HG03095 (cell line): ENCODE measurements at regions not wholly inside any gene's neighbourhood (a gene's known extent, or its start where the extent isn't known, plus 50 kb on each side); places are given as distances from the start of the nearest gene placed in this dataset.
"Not testable (repeated sequence)": the region's sequence is repeated elsewhere in the genome, so short reads cannot be mapped to it uniquely, and the experiment has no call there.

ENCODE experiments used
- ATAC-seq: cut with Tn5 transposase; IDR thresholded peaks from one replicate; pipeline ENCODE4 v1.9.1; 2021; ENCODE audit warnings: moderate library complexity; ENCODE audit not compliant: unreplicated experiment

DNA sequence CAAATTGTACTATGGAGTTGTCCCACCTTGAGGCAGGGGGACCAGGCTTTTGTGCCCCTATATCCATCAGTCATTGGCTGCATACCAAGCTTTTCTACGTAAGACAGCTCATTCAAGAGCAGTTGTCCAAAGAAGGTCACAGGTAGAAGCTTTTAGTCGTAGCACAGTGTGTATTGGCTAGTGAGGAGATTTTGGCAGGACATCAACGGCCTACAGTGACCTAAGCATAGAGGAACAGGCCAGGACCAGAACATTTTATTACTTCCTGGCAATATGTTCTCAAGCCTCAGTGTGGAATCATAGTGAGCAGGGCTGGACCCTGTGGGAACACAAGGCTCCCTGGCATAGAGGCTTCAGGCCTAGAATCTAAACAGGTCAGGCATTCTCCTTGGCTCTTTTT is 105.4 kb upstream of the ANKRD28 start:
- ATAC-seq: no peak

DNA sequence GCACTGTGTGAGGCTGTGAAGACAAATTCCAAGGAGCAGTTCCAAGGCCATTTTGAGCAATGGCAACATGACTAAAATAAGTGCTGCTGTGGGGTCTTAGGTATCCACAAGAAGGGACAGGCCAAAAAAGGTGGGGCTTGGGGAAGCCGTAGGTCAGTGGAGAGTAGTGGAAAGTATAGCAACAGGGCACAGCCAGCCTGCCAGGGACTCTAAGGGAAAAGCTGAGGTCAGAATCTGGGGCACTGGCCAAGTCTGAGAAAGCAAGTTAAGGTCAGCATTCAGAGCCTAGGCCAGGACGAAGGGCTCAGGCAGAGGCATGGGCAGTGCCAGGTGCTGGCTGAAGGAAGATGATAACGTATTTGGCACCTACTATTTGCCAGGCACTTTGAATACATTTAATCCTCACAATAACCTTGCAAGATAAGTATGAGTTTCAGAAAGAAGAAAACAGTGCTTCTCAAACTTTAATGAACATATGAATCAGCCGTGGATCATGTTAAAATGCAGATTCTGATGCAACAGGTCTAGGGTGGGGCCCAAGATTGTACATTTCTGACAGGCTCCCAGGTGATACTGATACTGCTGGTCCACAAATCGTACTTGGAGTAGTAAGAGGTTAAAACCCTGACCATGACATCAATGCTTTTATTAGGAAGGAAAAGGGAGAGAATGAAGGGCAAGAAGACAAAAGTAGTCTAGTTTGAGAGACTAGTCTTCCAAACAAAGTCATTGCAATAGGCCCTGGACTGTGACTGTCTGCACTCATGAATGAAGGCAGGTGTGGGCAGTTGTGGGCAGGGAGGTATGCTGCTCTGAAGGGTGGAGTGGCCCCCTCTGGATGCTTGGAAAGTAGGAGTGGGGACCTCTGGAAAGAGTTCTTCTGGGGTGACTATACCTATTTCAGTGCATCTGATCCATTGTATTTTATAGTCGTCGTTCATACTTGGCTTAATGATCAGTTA is 106.3 kb upstream of the ANKRD28 start:
- ATAC-seq: no peak

DNA sequence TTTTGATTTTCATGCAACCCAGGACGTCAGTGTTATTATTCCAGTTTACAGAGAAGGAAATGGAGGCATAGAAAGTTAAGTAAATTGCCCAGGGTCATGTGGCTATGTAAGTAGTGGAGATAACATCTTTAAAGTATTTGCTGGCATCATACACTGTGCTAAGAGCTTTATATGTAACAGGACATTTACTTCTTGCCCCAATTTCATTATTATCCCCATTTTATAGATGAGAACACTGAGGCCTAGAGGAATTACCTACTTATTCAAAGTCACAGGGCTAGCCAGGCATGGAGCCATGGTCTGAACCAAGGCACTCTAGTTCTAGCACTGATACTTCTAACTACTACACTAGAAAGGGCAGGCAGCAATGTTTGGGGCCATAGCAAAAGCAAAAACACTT is 107.3 kb upstream of the ANKRD28 start:
- ATAC-seq: no peak

DNA sequence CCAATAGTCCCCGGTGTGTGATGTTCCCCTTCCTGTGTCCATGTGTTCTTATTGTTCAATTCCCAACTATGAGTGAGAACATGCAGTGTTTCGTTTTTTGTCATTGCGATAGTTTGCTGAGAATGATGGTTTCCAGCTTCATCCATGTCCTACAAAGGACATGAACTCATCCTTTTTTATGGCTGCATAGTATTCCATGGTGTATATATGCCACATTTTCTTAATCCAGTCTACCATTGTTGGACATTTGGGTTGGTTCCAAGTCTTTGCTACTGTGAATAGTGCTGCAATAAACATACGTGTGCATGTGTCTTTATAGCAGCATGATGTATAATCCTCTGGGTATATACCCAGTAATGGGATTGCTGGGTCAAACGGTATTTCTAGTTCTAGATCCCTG is 109.6 kb upstream of the ANKRD28 start:
- ATAC-seq: not testable (repeated sequence)

DNA sequence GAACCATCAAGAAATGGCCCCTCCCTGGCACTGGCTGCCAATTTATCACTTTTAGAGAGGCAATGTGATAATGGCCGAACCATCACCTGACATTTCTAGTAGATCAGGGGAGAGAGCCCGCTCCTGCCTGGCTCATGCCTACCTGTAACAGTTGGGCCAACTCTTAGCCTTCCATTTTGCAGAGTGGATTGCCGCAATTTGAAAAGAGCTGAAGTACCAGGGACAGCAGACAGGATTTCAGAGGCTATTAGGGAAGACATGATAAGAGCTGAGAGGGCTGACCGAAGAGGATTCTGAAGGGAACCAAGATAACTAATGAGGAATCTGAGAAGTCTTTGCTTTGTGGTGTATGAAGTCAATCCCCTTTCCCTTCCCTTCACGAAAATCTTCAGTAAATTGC is 121.2 kb upstream of the ANKRD28 start:
- ATAC-seq: no peak

DNA sequence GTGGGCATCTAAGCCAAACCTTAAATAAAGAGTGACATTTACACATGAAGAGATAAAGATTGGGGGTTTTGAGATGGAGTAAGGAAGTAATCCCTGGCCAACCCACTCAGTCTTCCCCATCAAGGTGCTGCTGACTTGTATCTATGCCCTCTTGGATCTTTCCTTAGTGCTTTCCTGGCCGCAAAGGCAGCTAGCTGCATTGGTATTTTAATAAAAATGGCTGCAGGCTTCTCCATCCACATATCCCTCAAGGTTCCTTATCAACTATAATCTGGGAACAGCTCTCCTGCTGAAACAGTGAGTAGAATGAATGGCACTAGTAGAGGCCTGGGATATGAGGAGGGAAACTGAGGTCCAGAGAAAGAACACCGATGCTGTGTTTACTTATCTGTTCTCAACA is 122.2 kb upstream of the ANKRD28 start:
- no peak for ATAC-seq

DNA sequence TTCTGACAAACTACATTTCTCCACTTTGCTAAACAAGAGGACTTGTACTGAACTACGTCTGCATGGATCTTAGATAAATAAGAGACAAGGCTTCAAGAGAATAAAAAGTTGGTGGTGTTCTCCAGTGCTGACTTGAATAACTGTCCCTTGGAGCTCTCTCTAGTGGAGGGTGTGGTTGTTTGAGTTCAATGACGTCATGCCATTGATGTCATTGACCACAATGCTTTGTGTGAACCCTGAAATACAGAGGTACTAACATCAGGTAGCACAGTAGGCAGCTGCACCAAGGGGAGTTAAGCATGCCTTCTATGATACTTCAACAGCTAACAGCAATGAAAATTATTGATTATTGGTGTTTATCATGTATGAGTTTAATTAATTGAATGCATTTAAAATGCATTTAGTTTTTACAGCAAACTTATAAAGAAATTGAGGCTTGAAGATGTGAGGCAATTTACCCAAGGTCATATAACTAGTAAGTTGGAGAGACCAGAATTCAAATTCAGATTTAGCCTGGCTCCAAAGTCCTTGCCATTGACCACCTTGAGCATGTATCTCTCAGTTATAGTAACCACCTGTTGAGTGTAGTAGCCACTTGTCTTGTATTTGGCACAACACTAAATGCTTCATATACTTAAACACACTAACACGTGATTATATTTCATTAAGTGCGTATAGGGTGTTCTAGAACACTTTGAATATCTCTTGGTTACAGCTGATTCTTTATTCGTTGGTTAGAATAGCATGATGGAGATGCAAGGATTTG is 126.0 kb upstream of the ANKRD28 start:
- ATAC-seq: no peak

DNA sequence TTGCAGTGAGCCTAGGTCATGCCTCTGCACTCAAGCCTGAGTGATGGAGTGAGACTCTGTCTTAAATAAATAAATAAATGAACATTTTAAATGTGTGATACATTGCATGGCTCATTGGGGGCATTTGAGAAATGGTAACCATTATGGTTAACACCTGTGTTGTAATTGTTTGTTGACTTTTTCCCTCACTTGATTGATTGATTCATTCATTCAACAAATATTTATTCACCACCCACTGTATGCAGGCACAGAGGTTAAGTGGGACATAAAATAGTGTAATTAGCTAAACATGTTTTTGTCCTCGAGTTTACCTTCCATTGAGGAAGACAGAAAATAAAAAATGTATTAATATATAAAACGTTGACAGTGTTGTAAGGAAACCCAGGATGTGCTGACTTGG is 127.1 kb upstream of the ANKRD28 start:
- ATAC-seq: no peak

DNA sequence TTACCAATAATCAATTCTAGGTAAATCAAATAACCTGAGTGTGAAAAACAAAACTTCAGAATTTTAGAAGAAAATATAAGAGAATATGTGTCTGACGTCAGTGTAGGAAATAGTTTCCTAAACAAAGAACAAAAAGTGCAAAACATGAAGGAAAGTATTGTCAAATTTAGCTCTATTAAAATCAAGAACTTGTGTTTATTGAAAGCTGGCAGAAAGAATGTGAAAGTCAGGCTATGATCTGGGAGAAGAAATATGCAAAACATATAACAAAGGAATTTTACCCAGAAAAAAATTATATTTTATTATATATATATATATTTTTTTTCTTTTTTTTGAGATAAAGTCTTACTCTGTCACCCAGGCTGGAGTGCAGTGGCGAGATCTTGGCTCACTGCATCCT is 129.1 kb upstream of the ANKRD28 start:
- ATAC-seq: no peak

DNA sequence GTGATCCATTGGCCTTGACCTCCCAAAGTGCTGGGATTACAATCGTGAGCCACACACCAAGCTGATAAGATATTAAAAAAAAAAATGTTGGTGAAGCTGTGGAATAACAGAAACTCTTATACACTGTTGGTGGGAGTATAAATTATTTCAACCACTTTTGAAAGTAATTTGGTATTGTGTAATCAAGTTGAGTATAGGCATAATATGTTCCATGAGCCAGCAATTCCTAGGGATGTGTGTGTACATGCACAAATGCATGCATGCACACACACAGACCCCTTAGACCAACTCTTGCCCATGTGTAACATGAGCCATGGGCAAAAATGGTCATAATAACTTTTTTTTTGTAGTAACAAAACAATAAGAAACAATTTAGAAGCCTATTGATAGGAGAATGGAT is 130.2 kb upstream of the ANKRD28 start:
- no peak for ATAC-seq

DNA sequence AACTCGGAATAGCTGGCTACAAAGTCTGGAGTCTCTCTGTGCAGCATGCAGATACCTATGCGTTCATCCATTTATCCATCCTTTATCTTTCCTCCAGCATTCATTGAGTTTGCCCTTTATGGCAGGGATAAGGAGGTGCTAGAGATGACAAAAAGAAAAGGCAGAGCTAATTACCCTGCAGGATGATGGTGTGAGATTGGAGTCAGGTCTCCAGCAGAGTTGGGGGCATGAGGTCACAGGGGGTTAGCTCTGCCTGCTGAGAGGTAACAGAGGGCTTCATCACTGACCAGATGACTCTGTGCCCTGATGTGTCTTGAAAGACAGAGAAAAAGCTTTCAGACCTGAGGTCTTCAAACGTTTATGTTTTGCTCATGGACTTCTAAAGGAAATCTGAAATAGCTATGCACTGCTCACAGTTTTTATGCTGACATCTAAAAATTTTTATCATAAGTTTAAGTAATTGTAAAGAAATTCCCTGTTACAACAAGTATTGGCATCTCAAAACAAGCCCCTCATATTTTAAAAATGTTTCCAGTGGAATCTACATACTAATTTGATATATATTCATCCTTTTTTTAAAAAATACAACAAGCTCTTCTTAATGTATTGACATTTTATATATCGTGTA is 132.3 kb upstream of the ANKRD28 start:
- no peak for ATAC-seq

DNA sequence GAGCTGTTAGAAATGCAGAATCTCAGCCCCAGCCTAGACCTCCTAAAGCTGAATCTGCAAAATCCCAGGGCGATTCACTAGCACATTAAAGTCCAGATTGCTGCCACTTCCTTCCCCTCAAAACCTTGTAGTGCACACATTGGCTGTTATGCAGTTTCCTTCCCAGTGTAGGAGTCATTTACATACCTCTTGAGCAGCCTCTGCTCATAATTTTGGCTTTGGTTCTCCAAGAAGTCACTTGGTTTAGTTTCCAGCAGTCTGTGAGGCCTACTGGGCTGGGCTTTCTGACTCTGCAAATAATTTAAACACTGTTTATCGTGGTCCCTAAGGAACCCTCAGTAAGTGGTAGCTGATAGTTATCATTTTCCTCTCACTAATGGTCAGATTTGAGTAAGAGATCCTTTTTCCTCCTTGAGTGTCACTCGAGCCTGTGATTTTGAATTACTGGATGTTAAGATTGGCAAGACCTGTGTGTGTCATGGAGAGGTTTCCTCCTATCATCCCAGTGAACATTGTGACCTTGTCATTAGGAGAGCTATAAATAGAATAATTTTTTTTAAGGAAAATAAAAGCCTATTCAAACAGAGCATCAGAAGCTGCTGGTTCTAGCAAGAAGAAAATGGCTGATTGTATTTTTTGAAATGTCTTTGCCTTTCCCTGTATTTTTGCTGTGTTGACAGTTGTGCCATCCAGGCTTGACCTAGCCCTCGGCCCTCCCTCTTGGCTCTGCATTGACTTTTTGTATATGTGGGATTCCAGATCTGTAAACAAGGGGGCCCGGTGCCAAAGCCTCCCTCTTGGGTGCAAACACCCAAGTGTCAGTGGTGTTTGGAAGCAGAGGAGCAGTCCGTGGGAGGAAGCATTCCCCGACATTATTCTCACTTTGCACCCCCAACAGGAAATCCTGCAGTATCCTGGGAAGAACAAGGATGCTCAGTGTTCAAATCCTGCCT is 134.8 kb upstream of the ANKRD28 start:
- ATAC-seq: no peak

DNA sequence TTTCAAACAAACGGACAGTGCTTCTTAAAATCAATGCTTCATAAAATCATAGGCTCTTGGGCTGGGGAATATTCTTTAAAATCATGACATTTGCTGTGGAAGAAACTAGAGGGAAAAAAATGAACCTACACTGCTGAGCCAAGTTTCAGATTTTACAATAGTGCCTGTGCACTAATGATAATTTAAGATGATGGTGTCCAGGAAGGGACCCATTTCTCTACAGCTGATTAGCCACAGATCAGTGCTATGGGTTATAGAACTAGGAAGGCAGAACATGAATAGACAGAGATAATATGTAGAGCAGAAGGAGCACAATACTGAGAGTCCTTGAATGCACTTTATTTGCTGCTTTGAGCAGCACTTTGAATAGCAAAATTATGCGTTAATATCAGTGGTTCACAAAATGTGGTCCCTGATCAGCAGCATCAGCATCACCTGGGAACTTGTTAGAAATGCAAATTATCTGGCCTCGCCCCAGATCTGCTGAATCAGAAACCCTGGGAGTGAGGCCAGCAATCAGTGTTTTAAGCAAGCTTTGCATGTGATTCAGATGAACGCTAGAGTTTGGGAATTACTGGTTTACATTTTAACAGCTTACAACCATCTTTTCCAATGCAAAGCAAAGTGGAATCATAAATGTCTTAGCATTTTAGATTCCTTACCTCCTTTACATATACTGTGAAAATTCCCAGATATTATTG is 135.8 kb upstream of the ANKRD28 start:
- no peak for ATAC-seq

DNA sequence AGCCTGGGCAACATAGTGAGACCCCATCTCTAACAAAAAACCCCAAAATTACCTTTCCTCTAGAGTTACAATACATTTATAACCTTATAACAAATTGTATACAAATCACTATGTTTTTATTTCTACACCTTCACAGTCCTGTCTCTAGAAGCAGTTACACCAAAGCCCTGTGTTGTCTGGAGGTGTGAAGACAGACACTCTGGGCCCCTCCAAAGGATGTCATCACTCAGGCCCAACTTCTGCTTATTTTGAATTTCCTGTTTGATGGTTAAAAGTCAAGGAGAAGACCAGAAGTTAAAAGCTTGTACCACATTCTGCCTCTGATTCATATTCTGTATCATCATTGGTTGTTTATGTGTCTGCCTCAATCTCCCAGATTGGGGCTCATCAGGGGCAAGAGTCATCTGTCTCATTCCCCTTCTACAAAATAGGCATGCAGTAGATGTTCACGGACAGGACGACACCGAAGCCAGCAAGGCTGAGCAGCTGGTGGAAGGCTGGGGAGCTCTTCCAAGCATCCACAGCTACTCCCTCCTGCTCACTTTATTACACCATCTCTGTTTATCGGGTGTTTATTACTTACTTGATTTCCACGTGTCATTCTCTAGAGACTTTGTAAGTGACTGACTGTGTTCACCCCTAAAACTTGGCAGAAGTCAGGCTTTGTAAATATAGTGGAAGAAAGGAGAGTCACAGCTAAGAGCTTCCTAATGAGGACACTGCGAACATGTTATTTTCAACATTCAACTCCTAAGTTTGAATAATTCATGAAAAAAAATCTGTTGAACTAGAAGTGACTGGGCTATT is 136.8 kb upstream of the ANKRD28 start:
- ATAC-seq: no peak

DNA sequence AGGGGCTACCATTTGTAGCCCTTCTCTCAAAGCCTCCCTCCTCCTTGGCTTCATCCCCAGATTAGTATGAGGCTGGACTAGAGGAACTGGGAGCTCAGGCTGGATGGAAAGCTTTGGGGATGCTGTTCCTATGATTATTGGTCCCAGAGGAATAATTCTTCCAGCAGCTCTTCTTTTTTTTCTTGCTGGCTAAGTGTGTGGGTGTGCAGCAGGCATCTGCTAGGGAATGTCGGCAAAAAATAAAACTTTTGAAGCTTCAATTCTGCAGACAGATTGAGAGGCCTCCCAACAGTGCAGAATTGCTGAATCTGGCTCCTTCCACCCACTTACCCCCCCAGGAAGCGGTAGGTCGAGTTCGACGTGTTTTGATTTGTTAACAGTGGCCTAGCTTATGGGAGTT is 138.5 kb upstream of the ANKRD28 start:
- no peak for ATAC-seq

DNA sequence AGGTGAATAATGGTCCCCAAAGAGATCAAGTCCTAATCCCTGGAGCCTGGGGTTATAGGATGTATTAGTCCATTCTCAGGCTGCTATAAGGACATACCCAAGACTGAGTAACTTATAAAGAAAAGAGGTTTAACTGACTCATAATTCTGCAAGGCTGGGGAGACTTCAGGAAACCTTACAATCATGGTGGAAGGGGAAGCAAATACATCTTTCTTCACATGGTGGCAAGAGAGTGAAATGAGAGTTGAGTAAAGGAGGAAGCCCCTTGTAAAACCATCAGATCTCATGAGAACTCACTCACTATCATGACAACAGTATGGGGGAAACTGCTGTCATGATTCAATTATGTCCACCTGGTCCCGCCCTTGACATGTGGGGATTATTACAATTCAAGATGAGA is 142.9 kb upstream of the ANKRD28 start:
- ATAC-seq: no peak

DNA sequence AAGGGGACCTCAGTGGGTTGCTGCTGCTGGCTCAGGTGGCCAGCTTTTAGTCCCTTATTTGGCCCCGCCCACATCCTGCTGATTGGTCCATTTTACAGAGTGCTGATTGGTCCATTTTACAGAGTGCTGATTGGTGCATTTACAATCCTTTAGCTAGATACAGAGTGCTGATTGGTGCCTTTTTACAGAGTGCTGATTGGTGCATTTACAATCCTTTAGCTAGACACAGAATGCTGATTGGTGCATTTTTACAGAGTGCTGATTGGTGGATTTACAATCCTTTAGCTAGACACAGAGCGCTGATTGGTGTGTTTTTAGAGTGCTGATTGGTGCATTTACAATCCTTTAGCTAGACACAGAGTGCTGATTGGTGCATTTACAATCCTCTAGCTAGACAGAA is 143.7 kb upstream of the ANKRD28 start:
- ATAC-seq: not testable (repeated sequence)

DNA sequence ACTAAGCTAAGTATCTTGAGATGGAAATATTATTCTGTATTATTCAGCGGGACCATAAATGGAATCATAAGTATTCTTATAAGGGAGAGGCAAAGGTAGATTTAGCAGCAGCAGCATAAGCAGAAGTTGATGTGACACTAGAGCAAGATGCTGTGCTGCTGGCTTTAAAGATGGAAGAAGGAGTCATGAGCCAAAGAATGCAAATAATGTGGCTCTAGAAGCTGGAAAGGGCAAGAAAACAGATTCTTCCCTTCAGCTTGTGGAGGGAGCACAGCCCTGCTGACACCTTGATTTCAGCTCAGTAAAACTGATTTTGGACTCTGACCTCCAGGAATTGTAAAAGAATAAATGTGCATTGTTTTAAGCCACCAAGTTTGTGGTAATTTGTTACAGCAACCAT is 144.2 kb upstream of the ANKRD28 start:
- no peak for ATAC-seq

DNA sequence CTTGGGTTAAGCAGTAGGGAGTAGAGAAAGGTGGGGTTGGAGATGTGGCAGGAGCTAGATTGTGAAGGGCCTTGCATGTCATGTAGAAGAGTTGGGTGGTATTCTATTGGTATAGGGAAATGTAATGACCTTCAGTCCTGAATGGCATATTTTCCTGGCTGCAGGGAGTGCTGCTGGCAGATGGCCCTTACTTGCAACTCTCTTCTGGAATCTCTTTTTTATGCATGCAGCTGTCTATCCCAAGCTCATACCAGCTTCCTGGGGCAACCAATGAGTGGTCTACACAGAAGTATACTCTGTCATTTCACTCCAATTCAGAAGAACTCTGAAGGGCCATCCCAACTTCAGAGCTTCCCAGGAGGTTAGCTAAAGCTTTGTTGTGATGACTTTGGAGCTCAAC is 144.7 kb upstream of the ANKRD28 start:
- ATAC-seq: no peak
